Bronchial epithelial cell (primary cell): ENCODE measurements at regions not wholly inside any gene's neighbourhood (a gene's known extent, or its start where the extent isn't known, plus 50 kb on each side); places are given as distances from the start of the nearest gene placed in this dataset.

ENCODE experiments used
- DNase-seq: peaks from one replicate; pipeline ENCODE4 v3.0.0-alpha.2; 2010; ENCODE audit warnings: low read depth
- FAIRE-seq: peaks from 2 replicates; lab custom pipeline; 2011; peaks lifted over from hg19 to GRCh38; lab: Jason Lieb, UNC
- H3K27me3 ChIP-seq: 2 replicates; pipeline ENCODE4 v1.5.1; 2011; ENCODE audit warnings: low read length; ENCODE audit not compliant: control insufficient read depth, insufficient read depth
- H3K36me3 ChIP-seq: 2 replicates; pipeline ENCODE4 v1.5.1; 2011; ENCODE audit warnings: low read length; ENCODE audit not compliant: control insufficient read depth, insufficient read depth
- H3K4me3 ChIP-seq: 2 replicates; pipeline ENCODE4 v1.5.1; 2011; ENCODE audit warnings: mild to moderate bottlenecking, low read depth, low read length, control low read depth
- TF ChIP-seq, protein P1 (sequence below): IDR thresholded peaks from 2 replicates; pipeline ENCODE4 v1.5.1; 2011; ENCODE audit warnings: mild to moderate bottlenecking, moderate library complexity, low read length, control low read depth, inconsistent platforms; ENCODE audit not compliant: insufficient read depth, severe bottlenecking

DNA sequence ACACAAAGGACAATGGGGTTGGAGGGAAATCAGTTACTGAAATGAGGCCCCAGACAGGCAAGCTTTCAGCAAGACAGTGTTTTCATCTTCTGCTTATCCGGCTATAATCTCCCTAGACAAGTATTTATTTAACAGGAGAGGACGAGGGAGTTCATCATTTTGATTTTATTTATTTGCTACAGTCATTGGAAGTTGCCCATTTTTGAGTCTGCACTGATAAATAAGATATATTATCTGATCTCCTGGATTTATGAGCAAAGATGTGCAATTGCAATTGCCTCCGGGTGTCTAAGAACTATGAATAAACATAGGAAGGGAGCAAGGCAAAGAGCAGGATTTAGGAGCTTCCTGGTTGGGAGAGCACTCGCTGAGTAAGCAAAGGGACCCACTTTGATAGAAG lies 263.2 kb upstream of the EDA2R start:
- DNase-seq (no peak), FAIRE-seq (no peak)
- Histone ChIP-seq H3K36me3 (no peaks in the 10 kb centered on the region), H3K4me3 (no peak overlapping the region), H3K27me3 (no peaks in the 10 kb centered on the region)
- TF ChIP-seq, protein P1, sequence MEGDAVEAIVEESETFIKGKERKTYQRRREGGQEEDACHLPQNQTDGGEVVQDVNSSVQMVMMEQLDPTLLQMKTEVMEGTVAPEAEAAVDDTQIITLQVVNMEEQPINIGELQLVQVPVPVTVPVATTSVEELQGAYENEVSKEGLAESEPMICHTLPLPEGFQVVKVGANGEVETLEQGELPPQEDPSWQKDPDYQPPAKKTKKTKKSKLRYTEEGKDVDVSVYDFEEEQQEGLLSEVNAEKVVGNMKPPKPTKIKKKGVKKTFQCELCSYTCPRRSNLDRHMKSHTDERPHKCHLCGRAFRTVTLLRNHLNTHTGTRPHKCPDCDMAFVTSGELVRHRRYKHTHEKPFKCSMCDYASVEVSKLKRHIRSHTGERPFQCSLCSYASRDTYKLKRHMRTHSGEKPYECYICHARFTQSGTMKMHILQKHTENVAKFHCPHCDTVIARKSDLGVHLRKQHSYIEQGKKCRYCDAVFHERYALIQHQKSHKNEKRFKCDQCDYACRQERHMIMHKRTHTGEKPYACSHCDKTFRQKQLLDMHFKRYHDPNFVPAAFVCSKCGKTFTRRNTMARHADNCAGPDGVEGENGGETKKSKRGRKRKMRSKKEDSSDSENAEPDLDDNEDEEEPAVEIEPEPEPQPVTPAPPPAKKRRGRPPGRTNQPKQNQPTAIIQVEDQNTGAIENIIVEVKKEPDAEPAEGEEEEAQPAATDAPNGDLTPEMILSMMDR: no peak

DNA sequence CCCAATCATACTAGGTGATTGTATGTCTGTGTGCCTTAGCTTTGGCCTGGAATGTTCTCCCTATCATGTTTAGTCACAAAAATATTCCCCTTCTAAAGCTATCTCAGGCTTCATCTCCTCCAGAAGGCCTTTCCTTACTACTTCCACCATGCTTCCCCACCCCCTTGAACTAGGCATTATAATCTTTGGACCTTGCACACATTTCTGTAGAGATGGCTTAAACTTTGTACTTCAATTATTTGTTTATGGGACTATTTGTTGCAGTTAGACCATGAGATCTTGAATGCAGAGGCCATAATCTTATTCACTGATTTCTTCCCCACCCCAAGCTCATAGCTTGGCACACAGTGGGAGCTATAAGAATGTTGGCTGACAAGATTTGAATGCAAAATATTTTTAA lies 262.0 kb upstream of the EDA2R start:
- DNase-seq (no peak), FAIRE-seq (no peak)
- TF ChIP-seq, protein P1: no peak
- H3K27me3 ChIP-seq: no peaks in the 10 kb centered on the region
- no peaks in the 10 kb centered on the region for H3K36me3 ChIP-seq
- H3K4me3 ChIP-seq: no peak overlapping the region

DNA sequence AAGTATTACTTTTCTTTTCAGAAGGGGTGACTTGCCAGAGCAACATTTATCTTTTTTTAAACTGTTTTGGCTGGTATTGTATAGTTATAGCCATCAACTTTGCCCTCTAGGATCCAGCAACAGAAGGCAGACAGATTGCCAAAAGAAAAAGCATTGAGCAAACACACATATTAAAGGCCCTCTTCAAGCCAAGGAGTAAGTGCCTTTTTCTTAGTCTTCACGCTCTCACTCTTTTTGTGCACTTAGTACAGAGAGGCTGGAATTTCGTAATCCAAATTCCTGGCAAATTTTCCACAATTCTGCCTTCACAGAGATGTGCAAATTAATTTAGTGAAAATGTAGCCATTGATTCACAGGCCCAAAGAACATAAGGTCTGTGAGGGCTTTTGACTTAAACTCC lies 253.1 kb upstream of the EDA2R start:
- Histone ChIP-seq H3K36me3 (no peaks in the 10 kb centered on the region), H3K27me3 (no peaks in the 10 kb centered on the region), H3K4me3 (no peak overlapping the region)
- TF ChIP-seq, protein P1: no peak
- no peak for DNase-seq
- no peak for FAIRE-seq

DNA sequence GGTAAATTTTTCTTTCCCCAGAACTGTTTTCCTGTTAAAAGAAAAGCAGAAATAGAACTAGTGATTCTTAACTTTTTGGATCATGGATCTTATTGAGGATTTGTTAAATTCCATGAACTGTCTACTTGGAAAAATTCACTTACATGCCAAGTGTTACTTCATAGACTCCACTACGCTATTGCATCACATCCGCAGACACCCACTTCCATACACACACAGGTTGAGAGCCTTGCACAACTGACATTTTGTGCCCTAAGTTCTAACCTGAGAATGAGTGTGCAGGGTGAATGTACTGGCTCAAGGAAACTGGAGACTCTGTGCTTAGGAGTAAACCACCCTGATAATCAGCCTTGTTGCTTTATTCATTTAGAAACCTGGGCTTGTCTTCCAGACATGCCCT lies 250.5 kb upstream of the EDA2R start:
- Histone ChIP-seq H3K4me3 (no peak overlapping the region), H3K27me3 (no peaks in the 10 kb centered on the region), H3K36me3 (no peaks in the 10 kb centered on the region)
- DNase-seq (no peak), FAIRE-seq (no peak)
- TF ChIP-seq, protein P1: no peak

DNA sequence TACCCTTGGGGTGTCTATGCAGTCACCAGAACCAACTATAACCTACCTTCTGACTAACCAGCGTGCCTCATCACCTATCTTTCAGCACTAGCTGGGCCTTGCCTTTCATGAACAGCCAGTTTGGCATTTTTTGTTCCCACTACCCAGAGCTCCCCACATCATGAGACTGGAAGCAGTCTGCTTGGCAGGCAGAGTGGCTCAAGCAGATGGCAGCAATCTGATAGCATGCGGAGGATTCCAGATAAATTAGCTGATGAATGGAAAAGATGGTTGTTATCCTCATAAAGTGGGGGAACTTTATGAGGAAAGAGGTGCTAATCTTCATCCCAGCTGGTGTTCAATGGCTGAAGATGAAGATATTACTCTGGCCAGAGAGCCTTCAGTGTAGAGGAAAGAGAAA lies 243.2 kb upstream of the EDA2R start:
- Histone ChIP-seq H3K36me3 (no peaks in the 10 kb centered on the region), H3K27me3 (no peaks in the 10 kb centered on the region), H3K4me3 (no peak overlapping the region)
- FAIRE-seq: no peak
- TF ChIP-seq, protein P1: no peak
- no peak for DNase-seq

DNA sequence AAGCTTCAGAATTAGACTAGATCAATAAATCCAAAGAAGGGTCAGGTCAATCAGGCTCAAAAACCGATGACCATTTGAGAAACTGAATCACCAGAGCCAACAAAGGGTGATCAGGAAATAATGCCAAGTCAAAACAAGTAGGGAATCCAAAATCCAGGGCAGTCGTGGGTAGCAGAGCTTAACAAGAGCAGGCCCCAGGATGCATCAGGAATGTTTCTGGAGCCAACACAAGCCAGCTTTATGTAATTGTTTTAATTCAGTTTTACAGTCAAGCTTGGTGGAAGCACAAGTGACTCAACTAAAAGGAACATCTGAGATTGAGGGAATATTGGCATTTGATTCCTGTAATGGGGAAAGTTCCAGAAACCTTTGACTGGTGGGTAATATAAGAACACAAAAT lies 237.9 kb upstream of the EDA2R start:
- TF ChIP-seq, protein P1: no peak
- no peak overlapping the region for H3K4me3 ChIP-seq
- FAIRE-seq (no peak), DNase-seq (no peak)
- no peaks in the 10 kb centered on the region for H3K36me3 ChIP-seq
- H3K27me3 ChIP-seq: no peaks in the 10 kb centered on the region
